GM12891 (cell line): ENCODE measurements at regions not wholly inside any gene's neighbourhood (a gene's known extent, or its start where the extent isn't known, plus 50 kb on each side); places are given as distances from the start of the nearest gene placed in this dataset.

Experiments
- PAX5 ChIP-seq: IDR thresholded peaks from 2 replicates; pipeline ENCODE4 v1.6.1; 2011; ENCODE audit warnings: low read length, moderate library complexity, mild to moderate bottlenecking; ENCODE audit not compliant: insufficient read depth, severe bottlenecking
- POLR2A ChIP-seq: IDR thresholded peaks from 2 replicates; pipeline ENCODE4 v1.6.1; 2011; ENCODE audit warnings: low read depth, low read length, control low read depth
- POLR2AphosphoS5 ChIP-seq: IDR thresholded peaks from 2 replicates; pipeline ENCODE4 v1.6.1; 2011; ENCODE audit warnings: low read depth, low read length, control low read depth
- SPI1 ChIP-seq: IDR thresholded peaks from 2 replicates; pipeline ENCODE4 v1.6.1; 2011; ENCODE audit warnings: low read depth, low read length, control low read depth
- TAF1 ChIP-seq: IDR thresholded peaks from 2 replicates; pipeline ENCODE4 v1.6.1; 2011; ENCODE audit warnings: low read depth, low read length, control low read depth

DNA sequence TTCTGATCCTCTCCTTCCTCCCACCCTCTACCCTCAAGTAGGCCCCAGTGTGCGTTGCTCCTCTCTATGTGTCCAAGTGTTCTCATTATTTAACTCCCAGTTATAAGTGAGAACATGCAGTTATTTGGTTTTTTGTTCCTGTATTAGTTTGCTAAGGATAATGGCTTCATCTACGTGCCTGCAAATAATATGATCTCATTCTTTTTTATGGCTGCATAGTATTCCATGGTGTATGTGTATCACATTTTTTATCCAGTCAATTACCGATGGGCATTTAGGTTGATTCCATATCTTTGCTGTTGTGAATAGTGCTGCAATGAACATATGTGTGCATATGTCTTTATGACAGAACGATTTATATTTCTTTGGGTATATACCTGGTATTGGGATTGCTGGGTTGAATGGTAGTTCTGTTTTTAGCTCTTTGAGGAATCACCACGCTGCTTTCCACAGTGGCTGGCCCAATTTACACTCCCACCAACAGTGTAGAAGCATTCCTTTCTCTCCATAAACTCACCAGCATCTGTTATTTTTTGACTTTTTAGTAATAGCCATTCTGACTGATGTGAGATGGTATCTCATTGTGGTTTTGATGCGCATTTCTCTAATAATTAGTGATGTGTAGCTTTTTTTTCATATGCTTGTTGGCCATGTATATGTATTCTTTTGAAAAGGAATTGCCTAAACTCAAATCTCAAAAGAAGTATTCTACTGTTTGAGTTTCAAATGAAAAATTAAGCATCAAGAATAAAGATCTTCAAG, 116.9 kb downstream of the ETS2 start:
- TF ChIP-seq POLR2AphosphoS5 (no peak), POLR2A (no peak), SPI1 (no peak), TAF1 (no peak), PAX5 (no peak)
